Calu3 (cell line): ENCODE measurements at regions not wholly inside any gene's neighbourhood (a gene's known extent, or its start where the extent isn't known, plus 50 kb on each side); places are given as distances from the start of the nearest gene placed in this dataset.

Experiments
- BruUV-seq: library from RNA; stranded (reverse); fragments of 400-500 nt; replicated peaks from 2 replicates; lab custom pipeline; 2021; lab: Mats Ljungman, UMichigan
- CTCF ChIA-PET: fragments of 300-600 bp; sonication (Branson Sonifier 250); formaldehyde crosslinking; loops from one replicate; lab custom pipeline; 2022; ENCODE audit warnings: antibody characterized with exemption; lab: Charles Lee
- DNase-seq: peaks from one replicate; pipeline ENCODE4 v3.0.0; 2022
- H3K27ac Mint-ChIP-seq: one replicate; pipeline ENCODE4 v1.8.0; 2022; ENCODE audit warnings: mixed read lengths; ENCODE audit not compliant: unreplicated experiment
- H3K27me3 Mint-ChIP-seq: one replicate; pipeline ENCODE4 v1.8.0; 2022; ENCODE audit warnings: mixed read lengths; ENCODE audit not compliant: unreplicated experiment
- H3K36me3 Mint-ChIP-seq: one replicate; pipeline ENCODE4 v1.8.0; 2022; ENCODE audit warnings: mild to moderate bottlenecking, moderate library complexity, mixed read lengths; ENCODE audit not compliant: insufficient read depth, unreplicated experiment
- H3K4me1 Mint-ChIP-seq: one replicate; pipeline ENCODE4 v1.8.0; 2022; ENCODE audit warnings: mild to moderate bottlenecking, low read depth, mixed read lengths; ENCODE audit not compliant: unreplicated experiment
- H3K4me3 Mint-ChIP-seq: one replicate; pipeline ENCODE4 v1.8.0; 2022; ENCODE audit warnings: mild to moderate bottlenecking, low read depth, moderate library complexity, mixed read lengths; ENCODE audit not compliant: unreplicated experiment
- H3K9me3 Mint-ChIP-seq: one replicate; pipeline ENCODE4 v1.8.0; 2022; ENCODE audit warnings: low read depth, mixed read lengths; ENCODE audit not compliant: unreplicated experiment
- CTCF ChIP-seq: fragments of 200-600 bp; IDR thresholded peaks from one replicate; pipeline ENCODE4 v1.8.0; 2022; ENCODE audit warnings: antibody characterized with exemption; ENCODE audit not compliant: unreplicated experiment
- intact Hi-C: fragments of 100-400 bp; cut with micrococcal nuclease; formaldehyde crosslinking; loops from one replicate; pipeline ENCODE4 v1.10.0; 2022; ENCODE audit not compliant: unreplicated experiment

- no peak for DNase-seq
- intact Hi-C loops: no loop called here
- BruUV-seq: no TSS peak
- H3K27ac Mint-ChIP-seq: no peak overlapping the region
- CTCF ChIA-PET: no interaction called here
- TF ChIP-seq CTCF: no peak
- H3K36me3 Mint-ChIP-seq: no peaks in the 10 kb centered on the region
- H3K27me3 Mint-ChIP-seq: no peaks in the 10 kb centered on the region
- peaks cover 15% of the 10 kb centered on the region for H3K4me1 Mint-ChIP-seq
- peaks cover 3% of the 10 kb centered on the region for H3K9me3 Mint-ChIP-seq
- no peak overlapping the region for H3K4me3 Mint-ChIP-seq
Measured at GRCh38 chr2:22838461-22838860, 546.5 kb upstream of the KLHL29 start.

- Mint-ChIP-seq H3K36me3 (peaks cover 5% of the 10 kb centered on the region), H3K9me3 (no peaks in the 10 kb centered on the region), H3K4me1 (peaks cover 30% of the 10 kb centered on the region), H3K27me3 (no peaks in the 10 kb centered on the region), H3K27ac (no peak overlapping the region), H3K4me3 (no peak overlapping the region)
- TF ChIP-seq CTCF: no peak
- BruUV-seq: no TSS peak
- CTCF ChIA-PET: interaction anchor here (1.5 kb wide), 1 partner anchor 20 kb away, joined by 4 read pairs; no protein-coding TSS in a partner anchor
- DNase-seq: no peak
- intact Hi-C loops: no loop called here
Measured at GRCh38 chr2:22842205-22842869, 542.6 kb upstream of the KLHL29 start.

GRCh38 chr2:22843919-22844537, 541.0 kb upstream of the KLHL29 start:
- H3K36me3 Mint-ChIP-seq: peaks cover 5% of the 10 kb centered on the region
- no peak for TF ChIP-seq CTCF
- intact Hi-C loops: no loop called here

GRCh38 chr2:22850310-22850709, 534.7 kb upstream of the KLHL29 start:
- no peak overlapping the region for H3K4me3 Mint-ChIP-seq
- no peaks in the 10 kb centered on the region for H3K36me3 Mint-ChIP-seq
- no TSS peak for BruUV-seq
- intact Hi-C loops: no loop called here
- CTCF ChIA-PET: no interaction called here
- peaks cover 7% of the 10 kb centered on the region for H3K9me3 Mint-ChIP-seq
- TF ChIP-seq CTCF: no peak
- H3K27me3 Mint-ChIP-seq: no peaks in the 10 kb centered on the region
- DNase-seq: no peak
- peaks cover 25% of the 10 kb centered on the region for H3K4me1 Mint-ChIP-seq
- no peak overlapping the region for H3K27ac Mint-ChIP-seq

More at GRCh38 chr2:22843919-22844537, 541.0 kb upstream of the KLHL29 start:
- Mint-ChIP-seq H3K27ac (peak overlapping the region; percentile 42), H3K4me1 (peaks cover 39% of the 10 kb centered on the region), H3K4me3 (no peak overlapping the region), H3K27me3 (no peaks in the 10 kb centered on the region), H3K9me3 (peaks cover 2% of the 10 kb centered on the region)
- no peak for DNase-seq
- CTCF ChIA-PET: interaction anchor here (1.5 kb wide), 1 partner anchor 22 kb away, joined by 4 read pairs; no protein-coding TSS in a partner anchor
- no TSS peak for BruUV-seq
